ENCODE measurements at regions not wholly inside any gene's neighbourhood (a gene's known extent, or its start where the extent isn't known, plus 50 kb on each side); places are given as distances from the start of the nearest gene placed in this dataset.

GRCh38 chr6:80466981-80467380, 360.5 kb downstream of the BCKDHB start:
- FAIRE-seq (no peak), DNase-seq (ENCODE audit: low read depth in 1 of 2, low spot score in 2 of 2) (no peak)
- ChIA-PET POLR2A (ENCODE audit: partially characterized antibody) (no interaction called here), CTCF (ENCODE audit: partially characterized antibody) (interaction anchor here (0.6 kb wide), 1 partner anchor 468 kb away, joined by 4 read pairs; no protein-coding TSS in a partner anchor)
- no peak overlapping the region for H2BK120ac ChIP-seq (replicated peaks; ENCODE audit: low read depth, low read length)
- H2BK5ac ChIP-seq (ENCODE audit: low read depth, low read length), result no peak overlapping the region
- 93% methylated on average over 2 of the region's 2 CpGs; no CpG with 5 or more reads in 1 of the 2 experiments for WGBS, 2 experiments (ENCODE audit: extremely low coverage in 1 of 2, insufficient coverage in 1 of 2, insufficient read length in 1 of 2, insufficient replicate concordance in 2 of 2, low coverage in 1 of 2, low lambda C conversion rate in 2 of 2, missing lambda C conversion rate in 1 of 2)
- H3K23me2 ChIP-seq (ENCODE audit: low read depth, low read length), result no peaks in the 10 kb centered on the region
- no peak overlapping the region for H4K8ac ChIP-seq (ENCODE audit: extremely low read depth, insufficient read depth, low read length)
- H3K79me2 ChIP-seq (ENCODE audit: control insufficient read depth in 1 of 2, insufficient read depth in 2 of 2, low read length in 2 of 2), result no peaks in the 10 kb centered on the region
- no peaks in the 10 kb centered on the region; a peak in 2 of 7 replicates for H3K4me1 ChIP-seq (replicated peaks in 1 of 4; ENCODE audit: control insufficient read depth in 3 of 4, insufficient read depth in 4 of 4, low read length in 3 of 4)
- H4K5ac ChIP-seq (ENCODE audit: insufficient read length, low read depth, low read length), result no peak overlapping the region
- H3K18ac ChIP-seq (ENCODE audit: extremely low read depth, low read length), result no peak overlapping the region
- no peaks in the 10 kb centered on the region for H4K20me1 ChIP-seq (replicated peaks in 1 of 2; ENCODE audit: control insufficient read depth in 1 of 2, insufficient read depth in 2 of 2, low read length in 2 of 2)
- no peak overlapping the region for H3K23ac ChIP-seq (ENCODE audit: insufficient read length)
- H3K14ac ChIP-seq (ENCODE audit: insufficient read length), result no peak overlapping the region
- H3K4me3 ChIP-seq (ENCODE audit: extremely low read depth in 1 of 4, insufficient read depth in 2 of 4, low read depth in 3 of 4, low read length in 4 of 4), result no peak overlapping the region
- H3K9ac ChIP-seq (replicated peaks in 1 of 4; ENCODE audit: extremely low read depth in 1 of 4, low read depth in 3 of 4, low read length in 3 of 4), result no peak overlapping the region
- H3K27me3 ChIP-seq (replicated peaks in 1 of 4; ENCODE audit: control insufficient read depth in 3 of 4, extremely low read depth in 1 of 4, insufficient read depth in 3 of 4, low read length in 3 of 4), result no peaks in the 10 kb centered on the region
- H2BK20ac ChIP-seq (ENCODE audit: low read length), result no peak overlapping the region
- no peak overlapping the region for H2BK15ac ChIP-seq (ENCODE audit: low read length)
- H3K36me3 ChIP-seq (ENCODE audit: control insufficient read depth in 2 of 4, insufficient read depth in 4 of 4, low read length in 3 of 4), result no peaks in the 10 kb centered on the region
- H2AFZ ChIP-seq (ENCODE audit: low read length), result no peak overlapping the region
- no peak overlapping the region for H3K27ac ChIP-seq (ENCODE audit: low read depth, low read length)
- H3K4ac ChIP-seq (replicated peaks; ENCODE audit: insufficient read length, low read depth, low read length), result no peak overlapping the region
- no peaks in the 10 kb centered on the region for H3K9me3 ChIP-seq (ENCODE audit: insufficient read depth in 2 of 2, low read depth in 1 of 2, low read length in 1 of 2)
- no peak overlapping the region for H2AK5ac ChIP-seq (ENCODE audit: low read depth, low read length)
- H4K91ac ChIP-seq (replicated peaks; ENCODE audit: insufficient read length, low read length), result no peak overlapping the region
- no peaks in the 10 kb centered on the region for H3K79me1 ChIP-seq (ENCODE audit: low read depth, low read length)
- no peak overlapping the region for H2BK12ac ChIP-seq (ENCODE audit: low read depth, low read length)
- H3K4me2 ChIP-seq (ENCODE audit: insufficient read depth in 1 of 2, low read depth in 2 of 2, low read length in 2 of 2), result no peak overlapping the region
- TF ChIP-seq KDM1A (IDR thresholded peaks at IDR 0.05; ENCODE audit: borderline replicate concordance, low read length) (no peak), YY1 (IDR thresholded peaks at IDR 0.05; ENCODE audit: low read depth, low read length) (no peak), SAP30 (IDR thresholded peaks at IDR 0.05; ENCODE audit: insufficient read depth, insufficient replicate concordance, low read length) (no peak), POLR2A (IDR thresholded peaks at IDR 0.05; ENCODE audit: control extremely low read depth in 1 of 2, low read depth in 2 of 2, low read length in 2 of 2) (no peak), ATF2 (IDR thresholded peaks at IDR 0.05; ENCODE audit: low read length) (no peak), SP4 (IDR thresholded peaks at IDR 0.05; ENCODE audit: low read length) (no peak), SP2 (IDR thresholded peaks at IDR 0.05; ENCODE audit: low read length) (no peak)
- no peak overlapping the region for H3K56ac ChIP-seq (replicated peaks; ENCODE audit: insufficient read length, low read depth, low read length)

All from H1 (cell line).